Stimulated activated CD8-positive, alpha-beta memory T cell treated with anti-CD3 and anti-CD28 coated beads, Interleukin-15, amount 100 ng/mL, for 48 hours (primary cell): ENCODE measurements at regions not wholly inside any gene's neighbourhood (a gene's known extent, or its start where the extent isn't known, plus 50 kb on each side); places are given as distances from the start of the nearest gene placed in this dataset.

Source experiments
- DNase-seq, 2 donors: peaks; one replicate each; pipeline ENCODE4 v3.0.0-alpha.2; 2020; ENCODE audit warnings: low read depth in 2 of 2

DNA sequence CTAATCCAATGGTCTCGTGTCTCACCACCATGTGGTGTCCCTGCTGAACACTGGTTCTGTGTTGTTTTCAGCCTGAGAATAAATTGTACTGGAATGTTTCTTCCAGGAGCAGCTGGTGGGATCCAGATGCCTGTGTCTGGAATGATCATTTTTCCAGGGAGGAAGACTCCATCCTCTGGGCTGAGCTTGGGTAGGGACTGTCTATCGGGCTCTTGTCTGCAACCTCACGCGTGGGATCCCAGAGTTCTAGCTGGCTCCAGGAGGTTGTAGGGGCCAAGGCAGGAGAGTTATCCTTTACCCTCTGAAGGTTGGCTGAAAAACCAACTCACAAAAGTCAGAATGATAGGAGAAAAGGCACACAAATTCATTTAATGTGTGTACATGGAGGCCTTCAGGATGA is 144.1 kb upstream of the B3GAT1 start:
- DNase-seq = no peak

- DNase-seq = no peak
These were observed 143.5 kb upstream of the B3GAT1 start for GRCh38 chr11:134555510-134555909.

DNA sequence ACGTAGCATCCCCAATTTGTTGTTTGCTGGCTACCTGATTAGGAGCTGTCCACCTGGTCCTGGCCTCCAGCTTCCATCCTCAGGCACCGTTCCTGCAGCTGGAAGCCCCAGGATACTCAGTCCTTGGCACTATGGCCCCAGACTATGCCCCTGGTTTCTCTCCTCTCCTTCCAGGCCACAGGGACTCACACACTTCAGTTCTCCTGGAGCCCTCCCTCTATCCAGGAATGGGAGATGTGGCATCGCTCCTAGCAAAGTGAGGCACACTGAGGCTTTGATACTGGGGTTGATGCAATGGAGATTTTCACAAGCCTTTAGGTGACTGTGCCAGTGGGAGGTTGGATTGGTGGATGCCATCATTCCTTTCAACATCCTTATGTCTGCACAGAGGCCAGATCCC is 142.8 kb upstream of the B3GAT1 start:
- DNase-seq = no peak

- no peak for DNase-seq
These were observed 142.1 kb upstream of the B3GAT1 start for GRCh38 chr11:134554106-134554505.

GRCh38 chr11:134552749-134553148 is 140.7 kb upstream of the B3GAT1 start:
- DNase-seq = no peak

DNA sequence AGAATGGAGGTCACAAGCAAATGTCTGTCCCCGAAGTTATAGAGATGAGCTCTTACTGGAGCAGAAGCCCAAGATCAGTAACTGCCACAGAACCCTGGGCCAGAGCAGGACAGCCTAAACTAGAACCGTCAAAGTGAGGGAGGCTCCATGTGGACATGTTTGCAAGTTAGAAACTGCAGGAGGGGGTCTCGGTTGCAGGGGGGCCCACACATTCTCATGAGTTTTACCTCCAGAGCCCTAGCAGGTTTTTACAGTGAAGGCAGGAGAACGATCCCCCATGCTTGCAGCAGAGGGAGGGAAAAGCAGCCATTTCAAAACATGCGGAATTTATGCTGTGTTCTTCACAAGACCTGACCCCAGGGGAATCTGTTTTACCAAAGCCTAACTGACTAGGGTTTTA is 133.5 kb upstream of the B3GAT1 start:
- DNase-seq = no peak

- no peak for DNase-seq
These were observed 132.2 kb upstream of the B3GAT1 start for GRCh38 chr11:134544095-134544815.

DNA sequence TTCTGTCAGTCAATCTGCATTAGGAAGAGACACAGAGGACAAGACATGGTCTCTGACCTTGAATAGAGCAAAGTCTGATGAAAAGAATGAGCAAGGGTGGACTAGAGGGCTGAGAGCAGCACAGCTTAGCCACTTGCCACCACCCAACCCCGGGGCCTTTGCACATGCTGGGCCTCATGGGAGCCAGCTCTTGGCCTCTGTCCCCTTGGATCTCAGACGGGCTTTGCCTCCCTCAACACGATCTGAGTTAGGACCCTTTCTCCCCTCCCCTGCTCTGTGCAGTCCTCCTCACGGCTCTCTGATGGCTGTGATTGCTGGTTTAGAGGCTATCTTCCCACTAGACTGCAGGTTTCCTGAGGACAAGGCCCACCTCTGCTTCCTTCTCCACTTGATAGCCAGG is 131.6 kb upstream of the B3GAT1 start:
- no peak for DNase-seq

DNA sequence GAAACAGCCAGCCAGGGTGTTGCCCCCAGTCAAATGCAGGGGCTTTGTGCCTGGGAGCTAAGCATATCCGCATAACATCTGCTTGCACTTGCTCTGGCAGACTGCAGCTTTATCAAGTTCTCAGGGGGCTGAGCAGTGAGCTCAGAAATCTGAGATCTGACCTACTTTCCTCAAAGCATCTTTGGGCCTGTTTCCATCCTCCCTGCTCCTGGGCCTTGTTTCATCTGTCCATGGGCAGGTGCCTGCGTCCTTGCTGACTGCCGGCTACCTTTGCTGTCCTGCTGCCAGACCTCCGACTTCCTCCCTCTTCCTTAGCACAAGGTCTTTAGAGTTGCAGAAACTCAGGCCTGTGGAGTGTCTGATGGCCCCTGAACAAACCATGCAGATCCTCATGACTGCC is 131.2 kb upstream of the B3GAT1 start:
- no peak for DNase-seq

- DNase-seq = no peak
These were observed 130.5 kb upstream of the B3GAT1 start for GRCh38 chr11:134542401-134543165.

DNA sequence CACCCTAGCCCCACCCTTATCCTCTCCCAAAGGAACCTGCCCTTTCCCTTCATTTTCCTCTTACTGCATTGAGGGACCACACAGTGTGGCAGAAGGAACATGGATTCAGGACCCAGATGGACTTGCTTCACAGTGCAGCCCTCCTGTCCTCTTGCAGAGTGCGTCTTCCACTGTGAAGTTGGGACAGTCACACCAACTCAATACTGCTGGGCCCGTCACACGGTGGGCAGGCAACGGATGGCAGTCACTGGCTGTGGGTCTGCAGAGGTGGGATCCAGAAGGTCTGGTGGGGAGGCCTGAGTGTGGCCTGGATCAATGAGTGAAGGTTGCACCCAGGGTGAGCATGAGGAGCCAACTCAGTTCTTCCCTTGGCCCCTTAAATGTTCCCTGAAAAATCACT is 129.9 kb upstream of the B3GAT1 start:
- no peak for DNase-seq

DNA sequence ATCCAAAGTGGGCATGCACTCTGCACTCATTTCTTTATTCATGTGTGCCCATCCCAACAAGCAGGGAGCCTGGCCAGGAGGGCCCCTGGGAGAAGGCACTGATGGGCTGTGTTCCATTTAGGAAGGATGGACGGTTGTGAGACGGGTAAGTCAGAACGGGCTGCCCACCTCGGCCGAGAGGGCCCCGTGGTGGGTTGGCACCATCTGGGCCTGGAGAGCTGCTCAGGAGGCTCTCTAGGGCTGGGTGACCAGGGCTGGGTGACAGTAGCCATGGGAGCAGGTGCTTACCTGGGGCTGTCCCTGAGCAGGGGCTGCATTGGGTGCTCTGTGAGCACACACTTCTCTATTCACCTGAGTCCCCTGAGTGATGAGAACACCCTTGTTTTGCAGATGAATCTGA is 129.3 kb upstream of the B3GAT1 start:
- DNase-seq = no peak

GRCh38 chr11:134539285-134539684 is 127.2 kb upstream of the B3GAT1 start:
- DNase-seq = no peak

- DNase-seq = no peak
These were observed 126.7 kb upstream of the B3GAT1 start for GRCh38 chr11:134538742-134539141.

GRCh38 chr11:134537941-134538340 is 125.9 kb upstream of the B3GAT1 start:
- no peak for DNase-seq

GRCh38 chr11:134537296-134537695 is 125.3 kb upstream of the B3GAT1 start:
- no peak for DNase-seq

DNA sequence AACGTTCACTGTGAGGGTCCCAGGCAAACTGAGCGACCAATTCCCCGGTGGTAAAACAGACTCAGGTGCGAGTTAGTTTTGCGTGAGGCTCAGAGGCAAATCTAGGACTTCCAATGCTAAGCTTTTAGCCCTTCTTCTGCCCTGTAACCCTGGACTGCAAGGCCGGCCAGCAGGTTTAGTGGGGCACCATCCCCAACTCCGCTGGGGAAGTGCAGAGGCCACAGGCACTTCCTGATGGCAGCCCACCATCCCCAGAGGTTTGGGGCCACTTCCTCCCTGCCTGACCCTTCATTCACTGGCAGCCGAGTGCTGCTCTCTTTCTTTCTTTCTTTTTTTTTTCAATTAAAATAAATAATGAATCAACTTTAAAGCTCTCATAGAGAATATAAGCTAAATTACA is 124.6 kb upstream of the B3GAT1 start:
- DNase-seq = no peak

DNA sequence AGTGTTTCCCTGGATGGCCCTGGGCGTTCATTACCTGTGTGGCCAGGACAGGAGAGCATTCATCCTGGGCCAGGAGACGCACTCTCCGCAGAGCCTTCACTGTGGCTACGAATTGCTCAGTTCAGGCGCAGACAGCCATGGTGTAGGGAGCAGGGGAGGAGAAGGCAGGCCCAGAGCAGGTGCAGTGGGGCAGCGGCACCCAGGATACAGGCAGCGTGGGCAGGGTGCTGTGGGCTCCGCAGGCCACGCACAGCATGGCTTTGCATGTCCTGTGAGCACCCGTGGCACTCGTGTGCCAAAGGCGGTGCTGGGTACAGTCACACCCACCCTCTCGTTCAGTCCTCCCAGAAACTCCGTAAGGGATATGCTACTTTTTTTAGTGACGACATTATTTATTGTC is 124.2 kb upstream of the B3GAT1 start:
- DNase-seq = no peak

DNA sequence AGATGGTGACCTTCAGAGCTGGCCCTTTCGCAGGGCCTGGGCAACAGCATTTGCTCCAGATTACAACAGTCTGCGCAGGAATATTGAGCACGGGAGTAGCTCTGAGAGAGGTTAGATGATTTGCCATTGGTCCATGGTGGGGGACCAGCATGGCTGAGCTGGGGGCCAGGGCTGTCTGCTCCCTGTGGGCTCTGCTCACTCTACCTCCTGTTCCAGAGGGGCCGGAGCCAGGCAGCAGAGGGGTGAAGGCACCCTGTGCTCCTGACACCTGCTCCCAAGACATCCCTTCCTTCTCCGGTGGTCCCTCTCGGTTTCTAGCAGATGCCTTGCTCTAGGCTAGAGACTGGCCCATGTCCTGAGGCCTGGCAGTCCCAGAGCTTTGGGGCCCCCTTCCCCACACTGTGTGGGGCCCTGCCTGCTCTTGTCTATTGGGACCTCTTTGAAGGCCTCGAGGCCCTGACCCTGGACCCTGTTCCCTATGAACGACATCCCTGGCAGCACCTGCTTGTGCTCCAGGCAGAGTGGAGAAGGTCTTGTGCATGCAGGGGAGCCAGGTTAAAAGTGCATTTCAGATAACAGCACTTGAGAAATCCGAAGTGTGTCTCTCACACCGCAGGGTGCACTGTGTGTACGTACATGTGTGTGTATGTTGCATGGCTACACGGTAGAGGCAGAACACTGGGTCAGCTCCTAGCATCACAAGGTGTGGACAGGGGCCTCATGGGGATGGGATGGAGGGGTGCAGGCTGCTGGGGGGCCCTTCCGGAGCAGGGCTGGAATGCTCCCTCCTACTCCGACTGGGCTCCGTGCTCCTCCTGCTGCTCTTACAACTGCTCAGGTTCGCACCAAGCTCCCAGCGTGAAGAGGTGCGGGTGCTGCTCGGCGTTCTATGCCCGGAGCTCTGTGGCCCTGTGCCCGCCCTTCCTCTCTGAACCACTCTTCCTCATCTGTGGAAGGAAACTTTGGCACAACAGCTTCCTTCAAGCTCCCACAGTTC is 123.3 kb upstream of the B3GAT1 start:
- no peak for DNase-seq

- no peak for DNase-seq
These were observed 121.5 kb upstream of the B3GAT1 start for GRCh38 chr11:134533511-134533910.

- no peak for DNase-seq
These were observed 120.9 kb upstream of the B3GAT1 start for GRCh38 chr11:134532921-134533421.
